ENCODE measurements at regions not wholly inside any gene's neighbourhood (a gene's known extent, or its start where the extent isn't known, plus 50 kb on each side); places are given as distances from the start of the nearest gene placed in this dataset.

DNA sequence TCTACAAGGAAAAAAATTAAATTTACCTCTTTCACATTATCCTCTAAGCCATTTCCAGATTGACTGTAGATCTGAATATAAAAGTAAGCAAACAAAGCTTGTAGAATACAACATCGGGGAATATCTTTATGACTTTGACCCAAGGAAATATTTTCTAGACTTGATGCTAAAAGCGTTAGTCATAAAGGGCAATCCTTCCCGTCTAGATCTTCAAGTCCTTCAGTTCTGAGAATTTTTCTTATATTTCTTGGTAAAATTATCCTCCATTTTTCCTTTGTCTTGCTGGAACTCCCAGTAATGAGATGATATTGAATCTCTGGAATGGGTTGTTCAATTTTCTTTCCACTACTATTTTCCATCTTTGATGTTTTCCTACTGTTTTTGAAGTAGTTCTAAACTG lies 77.8 kb upstream of the ZNF184 start:
- TF ChIP-seq, protein P1, sequence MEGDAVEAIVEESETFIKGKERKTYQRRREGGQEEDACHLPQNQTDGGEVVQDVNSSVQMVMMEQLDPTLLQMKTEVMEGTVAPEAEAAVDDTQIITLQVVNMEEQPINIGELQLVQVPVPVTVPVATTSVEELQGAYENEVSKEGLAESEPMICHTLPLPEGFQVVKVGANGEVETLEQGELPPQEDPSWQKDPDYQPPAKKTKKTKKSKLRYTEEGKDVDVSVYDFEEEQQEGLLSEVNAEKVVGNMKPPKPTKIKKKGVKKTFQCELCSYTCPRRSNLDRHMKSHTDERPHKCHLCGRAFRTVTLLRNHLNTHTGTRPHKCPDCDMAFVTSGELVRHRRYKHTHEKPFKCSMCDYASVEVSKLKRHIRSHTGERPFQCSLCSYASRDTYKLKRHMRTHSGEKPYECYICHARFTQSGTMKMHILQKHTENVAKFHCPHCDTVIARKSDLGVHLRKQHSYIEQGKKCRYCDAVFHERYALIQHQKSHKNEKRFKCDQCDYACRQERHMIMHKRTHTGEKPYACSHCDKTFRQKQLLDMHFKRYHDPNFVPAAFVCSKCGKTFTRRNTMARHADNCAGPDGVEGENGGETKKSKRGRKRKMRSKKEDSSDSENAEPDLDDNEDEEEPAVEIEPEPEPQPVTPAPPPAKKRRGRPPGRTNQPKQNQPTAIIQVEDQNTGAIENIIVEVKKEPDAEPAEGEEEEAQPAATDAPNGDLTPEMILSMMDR (IDR thresholded peaks at IDR 0.05; ENCODE audit: low read length), result no peak
- no peak for TF ChIP-seq EZH2 (optimal IDR thresholded peaks at IDR 0.05; ENCODE audit: low read depth, low read length)
